Natural killer cell treated with Interleukin-12 subunit alpha and Interleukin-12 subunit beta and Interleukin-15 and Interleukin-18, amount 100 ng/mL, for 72 hours (primary cell): ENCODE measurements at regions not wholly inside any gene's neighbourhood (a gene's known extent, or its start where the extent isn't known, plus 50 kb on each side); places are given as distances from the start of the nearest gene placed in this dataset.

Source experiments
- ATAC-seq, 2 donors: fragments of 150-1000 bp; cut with Tn5 transposase in 1 of 2; sonication (Bioruptor Pico), chemical (Tn5 transposase) in 1 of 2; 2 replicates each; pipeline ENCODE4 v1.10.0; 2021
- DNase-seq: peaks from one replicate; pipeline ENCODE4 v3.0.0; 2022; ENCODE audit warnings: low spot score
- H3K27ac Mint-ChIP-seq, 2 donors: 1 replicate in 1 of 2; 2 replicates in 1 of 2; pipeline ENCODE4 v1.8.0; 2022; ENCODE audit warnings: mixed read lengths in 2 of 2, mild to moderate bottlenecking in 1 of 2, moderate library complexity in 1 of 2
- H3K27me3 Mint-ChIP-seq, 2 donors: 1 replicate in 1 of 2; 2 replicates in 1 of 2; pipeline ENCODE4 v1.8.0; 2022; ENCODE audit warnings: mixed read lengths in 2 of 2
- H3K36me3 Mint-ChIP-seq: one replicate; pipeline ENCODE4 v1.8.0; 2022; ENCODE audit warnings: mixed read lengths
- H3K4me1 Mint-ChIP-seq, 2 donors: 1 replicate in 1 of 2; 2 replicates in 1 of 2; pipeline ENCODE4 v1.8.0; 2022; ENCODE audit warnings: low read depth in 2 of 2, mixed read lengths in 2 of 2, mild to moderate bottlenecking in 1 of 2
- H3K4me3 Mint-ChIP-seq: one replicate; pipeline ENCODE4 v1.8.0; 2022; ENCODE audit warnings: mixed read lengths
- H3K9me3 Mint-ChIP-seq: 2 replicates; pipeline ENCODE4 v1.8.0; 2022; ENCODE audit warnings: mixed read lengths

DNA sequence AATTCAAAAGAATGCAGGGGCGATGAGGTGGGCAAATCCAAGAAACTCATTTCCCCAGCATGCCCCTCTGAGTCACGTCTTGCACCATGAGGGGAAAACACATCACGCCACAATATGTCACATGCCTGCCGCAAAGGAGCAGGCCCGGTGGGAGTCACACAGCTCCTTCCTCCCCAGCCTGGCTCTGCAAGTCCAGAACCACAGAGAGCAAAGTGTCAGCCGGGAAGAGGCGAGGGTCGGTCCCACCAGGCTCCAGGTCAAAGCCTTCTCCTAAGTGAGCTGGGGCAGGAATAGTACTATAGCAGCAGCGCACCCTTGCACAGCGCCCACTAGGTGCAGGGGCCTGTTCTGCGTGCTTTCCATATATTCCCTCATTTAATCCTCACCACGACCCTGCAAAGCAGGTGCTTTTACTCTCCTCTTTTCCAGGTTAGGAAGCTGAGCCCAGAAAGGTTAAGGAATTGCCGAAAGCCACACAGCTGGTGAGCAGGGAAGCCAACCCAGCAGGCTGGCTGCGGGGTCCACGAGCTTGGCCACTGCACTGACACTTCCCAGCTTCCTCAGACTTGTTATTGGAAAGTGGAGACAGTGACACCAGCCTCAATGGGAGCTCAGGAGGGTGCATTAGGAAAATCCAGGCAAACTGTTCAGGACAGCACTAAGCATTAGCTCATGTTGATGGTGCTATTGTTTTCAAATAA is 94.0 kb upstream of the ZMIZ1 start:
- peak overlapping the region; percentile 92 to 98 for H3K27ac Mint-ChIP-seq
- H3K27me3 Mint-ChIP-seq: peaks cover 0 to 18% of the 10 kb centered on the region in 2 donors
- H3K4me1 Mint-ChIP-seq: peaks cover 47 to 48% of the 10 kb centered on the region in 2 donors
- no peaks in the 10 kb centered on the region for H3K36me3 Mint-ChIP-seq
- H3K4me3 Mint-ChIP-seq: peak overlapping the region; percentile 94
- DNase-seq (peak; percentile 89), ATAC-seq (peak; percentile 68 to 84)
- H3K9me3 Mint-ChIP-seq: no peaks in the 10 kb centered on the region

DNA sequence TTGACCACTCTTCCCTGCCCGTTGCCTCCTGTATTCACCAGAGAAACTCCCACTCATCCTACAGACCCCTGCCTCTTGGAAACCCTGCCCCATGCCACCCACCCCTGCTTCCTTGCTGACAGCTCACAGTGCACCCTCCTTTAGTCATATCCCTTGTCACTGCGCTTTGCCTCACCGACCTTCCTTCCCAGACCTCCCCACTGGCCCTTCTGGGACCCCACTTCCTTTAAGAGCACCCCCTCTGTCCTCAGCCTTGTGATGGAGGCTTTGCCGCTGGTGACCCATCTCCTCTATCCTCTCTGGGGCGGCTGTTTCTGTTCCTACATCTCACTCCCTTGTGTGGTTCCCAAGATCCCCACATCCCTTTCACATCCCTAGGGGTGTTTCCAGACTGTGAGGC is 92.8 kb upstream of the ZMIZ1 start:
- ATAC-seq (no peak), DNase-seq (no peak)
- peaks cover 51 to 52% of the 10 kb centered on the region in 2 donors for H3K4me1 Mint-ChIP-seq
- no peaks in the 10 kb centered on the region for H3K36me3 Mint-ChIP-seq
- H3K27me3 Mint-ChIP-seq: peaks cover 0 to 22% of the 10 kb centered on the region in 2 donors
- peak overlapping the region; percentile 92 to 98 for H3K27ac Mint-ChIP-seq
- H3K4me3 Mint-ChIP-seq: no peak overlapping the region
- no peaks in the 10 kb centered on the region for H3K9me3 Mint-ChIP-seq

DNA sequence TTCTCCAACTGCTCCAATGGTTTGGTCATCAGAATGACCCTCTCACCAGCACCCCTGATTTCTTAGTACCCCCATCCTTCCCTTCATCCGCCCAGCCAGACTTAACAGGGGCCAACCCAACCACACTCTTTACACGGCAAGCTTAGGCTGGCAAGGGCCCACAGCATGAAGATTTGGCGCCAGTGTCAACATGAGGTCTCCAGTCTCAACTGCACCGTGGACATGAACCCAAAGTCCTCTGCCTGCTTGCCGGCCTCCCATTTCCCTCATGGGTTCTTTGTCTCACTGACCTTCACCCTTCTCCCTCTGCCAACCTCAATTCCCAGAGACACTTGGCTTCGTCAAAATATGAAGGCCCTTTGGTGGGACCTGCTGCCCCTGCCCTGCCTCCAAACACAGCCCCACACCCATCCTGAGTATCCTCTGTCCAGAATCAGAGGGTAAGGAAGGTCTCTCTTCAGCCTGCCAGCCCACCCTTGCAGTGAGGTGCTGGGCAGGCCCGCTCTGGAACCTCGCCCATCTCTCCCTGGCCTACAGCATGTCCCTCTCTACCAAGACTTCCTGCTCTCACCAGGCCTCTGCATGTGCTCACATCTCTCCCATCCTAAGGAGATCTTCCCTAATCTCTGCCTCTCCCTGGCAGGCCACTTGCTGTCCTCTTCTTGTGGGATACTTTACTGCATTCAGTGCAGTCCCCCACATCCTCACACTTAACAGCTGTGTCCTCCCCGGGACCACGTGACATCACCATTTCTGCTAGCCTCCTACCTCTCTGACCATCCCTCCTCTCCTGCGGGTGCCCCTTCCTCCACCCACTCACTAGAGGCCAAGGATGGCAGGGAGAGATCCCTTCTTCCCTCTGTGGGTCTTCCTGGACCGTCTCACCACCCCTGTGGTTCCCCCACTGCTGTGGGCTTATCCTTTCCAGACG is 91.7 kb upstream of the ZMIZ1 start:
- DNase-seq (no peak), ATAC-seq (no peak)
- Mint-ChIP-seq H3K4me3 (peak overlapping the region; percentile 38), H3K27me3 (peaks cover 0 to 22% of the 10 kb centered on the region in 2 donors), H3K27ac (peak overlapping the region; percentile 92 to 98), H3K36me3 (no peaks in the 10 kb centered on the region), H3K4me1 (peaks cover 59 to 61% of the 10 kb centered on the region in 2 donors), H3K9me3 (no peaks in the 10 kb centered on the region)

DNA sequence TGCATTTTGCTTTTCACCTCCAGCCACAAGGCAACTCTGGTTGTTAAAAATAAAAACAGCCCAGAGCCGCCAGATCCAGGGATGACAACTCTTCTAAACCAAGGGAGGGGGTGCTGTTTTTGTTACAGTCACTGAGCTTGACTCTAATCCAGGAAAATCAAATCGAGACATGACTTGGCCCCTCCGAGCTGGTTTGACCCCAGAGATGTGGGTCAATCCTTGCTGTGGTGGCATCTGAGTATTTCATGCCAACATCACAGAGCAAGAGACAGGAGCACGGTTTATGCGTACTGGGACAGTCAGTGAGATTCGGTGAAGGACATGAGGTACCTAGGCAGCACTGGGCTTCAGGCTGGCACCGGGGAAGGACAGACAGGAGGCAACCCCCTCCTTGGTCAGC is 88.8 kb upstream of the ZMIZ1 start:
- Mint-ChIP-seq H3K4me3 (no peak overlapping the region), H3K27me3 (peaks cover 0 to 22% of the 10 kb centered on the region in 2 donors), H3K27ac (no peak overlapping the region), H3K9me3 (no peaks in the 10 kb centered on the region), H3K36me3 (no peaks in the 10 kb centered on the region), H3K4me1 (peaks cover 44 to 47% of the 10 kb centered on the region in 2 donors)
- DNase-seq: no peak
- no peak for ATAC-seq

DNA sequence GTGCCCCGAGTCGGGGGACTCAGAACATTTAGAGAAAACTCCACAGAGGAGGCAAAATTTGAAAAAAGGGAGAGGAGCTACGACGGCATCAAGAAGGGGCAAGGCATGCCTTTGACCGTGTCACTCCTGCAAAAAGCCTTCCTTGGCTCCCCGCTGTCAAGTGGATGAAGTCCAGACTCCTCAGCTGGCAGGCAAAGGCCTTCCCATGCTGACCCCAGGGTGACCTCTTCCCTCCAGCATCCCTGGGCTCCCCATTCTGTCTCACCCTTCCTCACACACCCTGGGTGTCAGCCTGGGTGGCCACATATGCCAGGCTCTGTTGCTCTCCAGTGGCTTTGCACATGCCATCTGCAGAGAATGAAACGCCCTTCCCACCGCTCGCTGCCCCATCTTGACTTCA is 88.4 kb upstream of the ZMIZ1 start:
- no peak for ATAC-seq
- H3K27ac Mint-ChIP-seq: peak overlapping the region in 1 of 2 donors; percentile 34

DNA sequence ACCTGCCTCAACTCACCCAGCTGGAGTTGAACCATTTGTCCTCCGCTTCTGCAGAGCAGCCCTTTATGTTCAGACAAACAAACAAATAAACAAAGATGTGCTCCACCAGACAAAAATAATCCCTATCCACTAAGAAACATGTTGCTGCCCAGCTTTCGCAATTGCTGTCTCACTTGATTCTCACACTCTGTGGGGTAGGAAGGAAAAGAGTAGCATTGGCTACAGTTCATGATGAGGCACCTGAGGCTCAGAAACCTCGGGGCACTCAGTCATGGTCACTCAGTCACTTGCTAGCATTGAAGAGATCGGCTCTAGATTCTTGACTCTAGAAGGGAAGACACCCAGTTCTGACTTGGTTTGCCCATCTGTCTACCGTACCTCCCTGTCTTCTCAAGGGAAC is 88.0 kb upstream of the ZMIZ1 start:
- Mint-ChIP-seq H3K36me3 (no peaks in the 10 kb centered on the region), H3K27ac (peak overlapping the region in 1 of 2 donors; percentile 34), H3K9me3 (no peaks in the 10 kb centered on the region), H3K27me3 (peaks cover under 1 to 16% of the 10 kb centered on the region in 2 donors), H3K4me1 (peaks cover 36 to 38% of the 10 kb centered on the region in 2 donors), H3K4me3 (no peak overlapping the region)
- ATAC-seq: no peak
- no peak for DNase-seq

More for the DNA sequence above, 88.4 kb upstream of the ZMIZ1 start:
- Mint-ChIP-seq H3K4me1 (peaks cover 39 to 43% of the 10 kb centered on the region in 2 donors), H3K9me3 (no peaks in the 10 kb centered on the region), H3K27me3 (peaks cover 0 to 20% of the 10 kb centered on the region in 2 donors), H3K36me3 (no peaks in the 10 kb centered on the region), H3K4me3 (no peak overlapping the region)
- no peak for DNase-seq

DNA sequence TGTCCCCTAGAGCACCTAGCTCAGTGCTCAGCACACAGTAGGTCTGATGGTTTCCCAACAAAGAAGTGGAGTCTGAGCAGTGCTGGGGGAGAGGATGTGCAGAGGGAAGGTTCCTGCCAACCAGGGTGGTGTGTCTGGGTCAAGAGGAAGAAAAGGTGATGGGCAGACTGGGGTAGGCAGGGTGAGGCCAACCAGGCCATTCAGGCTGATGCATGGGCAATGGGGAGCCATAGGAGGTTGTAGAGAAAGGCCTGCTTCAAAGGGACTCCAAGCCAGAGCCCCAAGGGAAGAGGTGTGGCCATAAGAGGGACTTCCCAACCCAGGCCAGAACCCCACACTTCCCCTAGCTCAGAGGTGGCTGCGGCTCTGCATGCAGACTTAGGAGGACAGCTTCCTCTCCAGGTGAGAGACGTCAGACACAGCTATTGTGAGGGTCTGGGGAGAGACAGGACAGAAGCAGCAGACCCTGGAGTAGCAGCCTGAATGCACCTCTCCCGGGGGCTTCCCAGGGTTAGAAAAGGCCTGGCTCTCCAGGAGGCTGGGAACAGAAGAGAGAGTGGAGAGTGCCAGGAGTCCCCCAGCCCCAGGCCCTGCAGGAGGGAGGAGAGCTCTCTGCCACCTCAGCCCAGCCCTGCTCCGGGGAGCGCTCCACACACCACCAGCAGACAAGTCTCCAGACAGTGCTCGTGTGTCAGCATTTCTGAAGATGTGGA is 87.4 kb upstream of the ZMIZ1 start:
- peak; percentile 72 to 81 for ATAC-seq
- Mint-ChIP-seq H3K27me3 (peaks cover 6 to 16% of the 10 kb centered on the region in 2 donors), H3K4me1 (peaks cover 30 to 34% of the 10 kb centered on the region in 2 donors), H3K9me3 (no peaks in the 10 kb centered on the region), H3K4me3 (no peak overlapping the region), H3K36me3 (no peaks in the 10 kb centered on the region), H3K27ac (peak overlapping the region in 1 of 2 donors; percentile 11)
- no peak for DNase-seq

DNA sequence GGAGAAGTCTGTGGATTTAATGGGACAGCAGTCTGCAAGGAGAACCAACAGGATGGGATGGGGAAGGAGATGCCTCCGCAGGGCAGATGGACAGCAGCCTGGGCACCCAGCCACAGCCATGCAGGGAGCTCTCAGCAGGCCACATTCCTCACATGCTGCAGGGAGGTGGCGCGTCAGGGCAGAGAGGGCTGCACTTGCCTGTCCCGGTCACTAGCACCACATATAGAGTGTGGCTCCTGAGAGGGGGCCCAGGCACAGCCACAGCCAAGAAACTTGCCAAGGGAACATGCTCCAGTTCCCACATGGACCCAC is 86.8 kb upstream of the ZMIZ1 start:
- H3K36me3 Mint-ChIP-seq: no peaks in the 10 kb centered on the region
- no peaks in the 10 kb centered on the region for H3K9me3 Mint-ChIP-seq
- ATAC-seq (no peak), DNase-seq (no peak)
- peaks cover 8 to 11% of the 10 kb centered on the region in 2 donors for H3K27me3 Mint-ChIP-seq
- peaks cover 24 to 29% of the 10 kb centered on the region in 2 donors for H3K4me1 Mint-ChIP-seq
- H3K4me3 Mint-ChIP-seq: no peak overlapping the region
- H3K27ac Mint-ChIP-seq: no peak overlapping the region

DNA sequence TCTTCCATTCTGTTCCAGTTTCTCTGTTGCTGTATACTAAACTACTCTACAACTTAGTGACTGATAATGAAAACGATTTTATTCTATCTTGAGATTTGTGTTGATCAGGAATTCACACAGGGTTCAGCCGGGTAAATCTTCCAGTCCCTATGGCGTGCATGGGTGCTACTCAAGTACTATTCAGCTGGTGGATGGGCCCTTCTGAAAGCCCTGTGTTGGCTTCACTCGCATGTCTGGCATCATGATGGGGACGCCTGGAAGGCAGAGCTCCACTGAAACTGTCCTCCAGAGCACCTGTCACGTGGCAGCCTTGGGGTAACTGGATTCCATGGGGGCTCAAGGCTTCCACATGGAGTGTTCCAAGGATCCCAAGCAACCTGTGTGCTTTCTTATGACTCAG is 86.0 kb upstream of the ZMIZ1 start:
- Mint-ChIP-seq H3K27ac (no peak overlapping the region), H3K36me3 (no peaks in the 10 kb centered on the region), H3K4me1 (peaks cover 16 to 21% of the 10 kb centered on the region in 2 donors), H3K27me3 (peaks cover 6 to 8% of the 10 kb centered on the region in 2 donors), H3K9me3 (no peaks in the 10 kb centered on the region), H3K4me3 (no peak overlapping the region)
- no peak for DNase-seq
- ATAC-seq: no peak

DNA sequence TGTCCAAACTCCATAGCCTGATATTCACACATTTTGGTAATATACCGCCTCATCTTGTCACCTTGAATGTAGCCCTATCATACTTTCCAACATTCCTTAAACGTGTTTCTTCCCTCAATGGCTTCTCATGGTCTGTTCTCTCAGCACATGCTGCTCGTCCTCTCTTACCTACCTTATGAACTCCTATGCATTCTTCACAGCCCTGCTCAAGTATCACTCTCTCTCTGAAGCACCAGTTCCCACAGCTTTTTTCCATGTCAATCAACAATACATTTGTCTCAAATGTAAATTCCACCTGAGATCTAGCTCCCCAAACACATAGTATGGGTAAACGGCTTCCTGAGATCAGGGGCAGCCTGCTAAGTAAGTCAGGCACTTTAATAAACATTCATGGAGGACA is 85.2 kb upstream of the ZMIZ1 start:
- ATAC-seq: no peak
- H3K4me3 Mint-ChIP-seq: no peak overlapping the region
- H3K4me1 Mint-ChIP-seq: peaks cover 11 to 14% of the 10 kb centered on the region in 2 donors
- no peak overlapping the region for H3K27ac Mint-ChIP-seq
- H3K9me3 Mint-ChIP-seq: no peaks in the 10 kb centered on the region
- peaks cover 6 to 8% of the 10 kb centered on the region in 2 donors for H3K27me3 Mint-ChIP-seq
- H3K36me3 Mint-ChIP-seq: no peaks in the 10 kb centered on the region
- DNase-seq: no peak

DNA sequence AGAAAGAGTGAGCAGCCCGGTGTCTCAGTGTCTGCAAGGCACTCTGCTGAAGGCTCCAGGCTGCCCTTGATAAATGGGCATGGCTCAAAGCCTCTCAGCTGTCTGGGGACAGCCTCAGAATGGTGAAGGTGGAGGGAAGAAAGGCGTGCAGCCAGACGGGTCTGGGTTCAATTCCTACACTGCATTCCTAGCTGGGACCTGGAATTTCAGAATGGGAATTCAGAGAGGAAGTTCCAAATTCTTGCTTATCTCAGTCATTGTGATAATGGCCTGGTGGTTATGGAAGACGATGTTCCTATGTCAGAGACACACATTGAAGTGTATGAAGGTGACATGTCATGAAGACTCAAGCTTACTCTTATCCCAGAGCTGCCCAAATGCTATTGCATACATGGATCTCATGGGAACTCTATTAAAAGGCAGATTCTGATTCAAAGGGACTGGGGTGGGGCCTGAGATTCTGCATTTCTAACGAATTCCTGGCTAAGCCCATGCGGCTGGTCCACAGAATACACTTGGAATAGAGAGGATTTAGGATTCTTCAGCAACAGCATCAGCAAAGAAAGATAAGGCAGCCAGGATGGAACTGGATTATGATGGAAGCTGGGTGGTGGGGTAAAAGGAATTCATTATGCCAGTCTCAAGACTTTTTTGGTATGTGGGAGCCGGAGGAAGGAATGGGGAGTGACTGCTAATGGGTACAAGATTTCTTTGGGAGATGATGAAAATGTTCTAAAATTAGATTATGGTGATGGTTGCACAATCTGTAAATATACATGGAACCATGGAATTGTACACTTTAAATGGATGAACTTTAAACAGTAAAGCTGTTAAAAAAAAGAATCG is 82.6 kb upstream of the ZMIZ1 start:
- H3K27ac Mint-ChIP-seq: no peak overlapping the region
- H3K4me1 Mint-ChIP-seq: peaks cover 8 to 11% of the 10 kb centered on the region in 2 donors
- H3K27me3 Mint-ChIP-seq: peaks cover 0 to 8% of the 10 kb centered on the region in 2 donors
- DNase-seq (no peak), ATAC-seq (no peak)
- H3K4me3 Mint-ChIP-seq: no peak overlapping the region
- H3K36me3 Mint-ChIP-seq: no peaks in the 10 kb centered on the region
- H3K9me3 Mint-ChIP-seq: no peaks in the 10 kb centered on the region

DNA sequence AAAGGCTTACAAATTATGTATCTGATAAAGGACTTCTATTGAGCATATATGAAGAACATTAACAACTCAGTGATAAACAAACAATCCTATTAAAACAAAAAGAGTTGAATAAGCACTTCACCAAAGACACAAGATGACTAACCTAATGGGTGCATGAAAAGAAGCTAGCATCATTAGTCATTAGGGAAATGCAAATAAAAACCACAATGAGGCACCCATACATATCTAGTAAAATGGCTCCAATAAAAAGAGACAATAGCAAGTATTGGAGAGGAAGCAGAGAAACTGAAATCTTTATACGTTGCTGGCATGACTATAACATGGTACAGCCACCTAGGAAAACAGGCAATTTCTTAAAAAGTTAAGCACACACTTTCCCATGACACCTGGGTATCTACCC is 77.6 kb upstream of the ZMIZ1 start:
- Mint-ChIP-seq H3K27ac (no peak overlapping the region), H3K36me3 (no peaks in the 10 kb centered on the region), H3K4me1 (peaks cover 3 to 6% of the 10 kb centered on the region in 2 donors), H3K4me3 (no peak overlapping the region), H3K27me3 (peaks cover 3 to 4% of the 10 kb centered on the region in 2 donors), H3K9me3 (no peaks in the 10 kb centered on the region)
- no peak for DNase-seq
- peak; percentile 57 to 80 for ATAC-seq

DNA sequence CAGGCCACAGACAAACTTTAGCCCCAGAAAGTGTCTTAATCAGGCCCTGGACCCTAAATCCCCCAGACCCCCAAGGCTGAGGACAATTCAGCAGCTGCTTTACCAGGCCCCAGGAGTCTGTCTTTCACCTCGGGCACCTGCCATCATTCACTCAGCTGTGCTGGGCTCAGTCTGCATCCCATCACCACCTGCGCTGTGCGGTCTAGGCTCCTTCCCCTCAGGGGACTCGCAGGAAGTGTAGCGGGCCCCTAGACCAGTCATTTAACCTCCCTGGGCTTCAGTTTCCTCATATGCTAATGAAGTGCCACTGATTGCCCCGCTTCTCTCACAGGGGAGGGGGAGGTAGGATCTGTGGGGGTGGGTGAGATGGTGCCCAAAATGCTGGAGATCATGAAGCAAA is 76.4 kb upstream of the ZMIZ1 start:
- no peak overlapping the region for H3K27ac Mint-ChIP-seq
- no peak for DNase-seq
- no peaks in the 10 kb centered on the region for H3K36me3 Mint-ChIP-seq
- ATAC-seq: peak in 1 of 2 donors; percentile 37
- peaks cover 3 to 6% of the 10 kb centered on the region in 2 donors for H3K4me1 Mint-ChIP-seq
- no peaks in the 10 kb centered on the region for H3K9me3 Mint-ChIP-seq
- H3K4me3 Mint-ChIP-seq: no peak overlapping the region
- peaks cover 0 to 3% of the 10 kb centered on the region in 2 donors for H3K27me3 Mint-ChIP-seq
